ENCODE measurements at regions not wholly inside any gene's neighbourhood (a gene's known extent, or its start where the extent isn't known, plus 50 kb on each side); places are given as distances from the start of the nearest gene placed in this dataset.
"Not testable (repeated sequence)": the region's sequence is repeated elsewhere in the genome, so short reads cannot be mapped to it uniquely, and the experiment has no call there.

DNA sequence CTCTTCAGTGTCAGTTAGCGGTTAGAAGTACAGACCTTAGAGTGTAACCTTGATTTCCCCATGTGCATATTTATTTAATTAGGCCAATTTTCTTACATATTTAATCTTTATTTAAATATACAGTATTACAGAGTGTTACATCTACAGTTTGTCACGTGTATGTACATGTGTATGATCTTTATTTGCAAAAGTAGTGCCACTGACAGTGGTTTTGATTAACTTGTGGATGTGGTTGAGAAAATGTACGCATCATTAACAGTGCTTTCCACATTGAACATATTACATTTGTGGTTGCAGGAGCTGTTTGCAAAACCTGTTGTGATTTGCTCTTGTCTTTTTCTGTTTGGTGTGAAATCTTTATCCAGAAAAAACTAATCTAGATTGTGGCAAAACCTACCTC lies 535.5 kb downstream of the FLRT2 start:
- Histone ChIP-seq H3K4me1 (ENCODE audit: low read length) (peaks cover 12% of the 10 kb centered on the region; the same call in 1 of the 2 replicates), H4K20me1 (ENCODE audit: insufficient read depth, low read length) (no peaks in the 10 kb centered on the region), H3K4me2 (ENCODE audit: low read depth, low read length) (no peak overlapping the region), H3K4me3 (ENCODE audit: low read length) (no peak overlapping the region), H3K27ac (ENCODE audit: low read length) (no peak overlapping the region), H3F3A (ENCODE audit: insufficient read depth, low read length) (no peaks in the 10 kb centered on the region), H3K9me2 (replicated peaks; ENCODE audit: insufficient read depth, low read length) (no peaks in the 10 kb centered on the region), H3K36me3 (replicated peaks; ENCODE audit: insufficient read depth, low read length) (no peaks in the 10 kb centered on the region), H3K79me2 (ENCODE audit: low read length) (no peaks in the 10 kb centered on the region), H3K9ac (ENCODE audit: low read length) (no peak overlapping the region), H3K27me3 (replicated peaks; ENCODE audit: insufficient read depth, low read length) (no peaks in the 10 kb centered on the region), H2AFZ (ENCODE audit: low read length) (no peak overlapping the region), H3K9me3 (replicated peaks; ENCODE audit: insufficient read depth, low read length) (no peaks in the 10 kb centered on the region)
- TF ChIP-seq, protein P1, sequence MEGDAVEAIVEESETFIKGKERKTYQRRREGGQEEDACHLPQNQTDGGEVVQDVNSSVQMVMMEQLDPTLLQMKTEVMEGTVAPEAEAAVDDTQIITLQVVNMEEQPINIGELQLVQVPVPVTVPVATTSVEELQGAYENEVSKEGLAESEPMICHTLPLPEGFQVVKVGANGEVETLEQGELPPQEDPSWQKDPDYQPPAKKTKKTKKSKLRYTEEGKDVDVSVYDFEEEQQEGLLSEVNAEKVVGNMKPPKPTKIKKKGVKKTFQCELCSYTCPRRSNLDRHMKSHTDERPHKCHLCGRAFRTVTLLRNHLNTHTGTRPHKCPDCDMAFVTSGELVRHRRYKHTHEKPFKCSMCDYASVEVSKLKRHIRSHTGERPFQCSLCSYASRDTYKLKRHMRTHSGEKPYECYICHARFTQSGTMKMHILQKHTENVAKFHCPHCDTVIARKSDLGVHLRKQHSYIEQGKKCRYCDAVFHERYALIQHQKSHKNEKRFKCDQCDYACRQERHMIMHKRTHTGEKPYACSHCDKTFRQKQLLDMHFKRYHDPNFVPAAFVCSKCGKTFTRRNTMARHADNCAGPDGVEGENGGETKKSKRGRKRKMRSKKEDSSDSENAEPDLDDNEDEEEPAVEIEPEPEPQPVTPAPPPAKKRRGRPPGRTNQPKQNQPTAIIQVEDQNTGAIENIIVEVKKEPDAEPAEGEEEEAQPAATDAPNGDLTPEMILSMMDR (IDR thresholded peaks at IDR 0.05; ENCODE audit: low read length): no peak
- TF ChIP-seq EZH2phosphoT487 (IDR thresholded peaks at IDR 0.05; ENCODE audit: low read length): no peak
- no peak for TF ChIP-seq EZH2 (optimal IDR thresholded peaks at IDR 0.05; ENCODE audit: low read depth, low read length)
- no peak for DNase-seq

DNA sequence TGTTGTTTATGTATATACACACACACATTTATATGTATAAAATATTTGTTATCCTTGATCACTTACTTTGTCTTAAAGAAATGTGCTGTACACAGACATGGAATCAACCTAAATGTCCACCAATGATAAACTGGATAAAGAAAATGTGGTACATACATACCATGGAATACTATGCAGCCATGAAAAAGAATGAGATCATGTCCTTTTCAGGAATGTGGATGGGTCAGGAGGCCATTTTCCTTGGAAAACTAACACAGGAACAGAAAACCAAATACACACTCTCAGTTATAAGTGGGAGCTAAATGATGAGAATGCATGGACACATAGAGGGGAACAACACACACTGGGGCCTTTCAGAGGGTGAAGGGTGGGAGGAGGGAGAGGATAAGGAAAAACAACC lies 534.7 kb downstream of the FLRT2 start:
- not testable (repeated sequence) for H3K9me3 ChIP-seq (replicated peaks; ENCODE audit: insufficient read depth, low read length); DNase-seq; H2AFZ ChIP-seq (ENCODE audit: low read length); H3K27ac ChIP-seq (ENCODE audit: low read length); H3K4me2 ChIP-seq (ENCODE audit: low read depth, low read length); H3K36me3 ChIP-seq (replicated peaks; ENCODE audit: insufficient read depth, low read length); H3K4me3 ChIP-seq (ENCODE audit: low read length); H4K20me1 ChIP-seq (ENCODE audit: insufficient read depth, low read length); H3K27me3 ChIP-seq (replicated peaks; ENCODE audit: insufficient read depth, low read length); H3K9ac ChIP-seq (ENCODE audit: low read length); H3F3A ChIP-seq (ENCODE audit: insufficient read depth, low read length); H3K9me2 ChIP-seq (replicated peaks; ENCODE audit: insufficient read depth, low read length); H3K79me2 ChIP-seq (ENCODE audit: low read length)
- peaks cover 12% of the 10 kb centered on the region; the same call in 1 of the 2 replicates for H3K4me1 ChIP-seq (ENCODE audit: low read length)

DNA sequence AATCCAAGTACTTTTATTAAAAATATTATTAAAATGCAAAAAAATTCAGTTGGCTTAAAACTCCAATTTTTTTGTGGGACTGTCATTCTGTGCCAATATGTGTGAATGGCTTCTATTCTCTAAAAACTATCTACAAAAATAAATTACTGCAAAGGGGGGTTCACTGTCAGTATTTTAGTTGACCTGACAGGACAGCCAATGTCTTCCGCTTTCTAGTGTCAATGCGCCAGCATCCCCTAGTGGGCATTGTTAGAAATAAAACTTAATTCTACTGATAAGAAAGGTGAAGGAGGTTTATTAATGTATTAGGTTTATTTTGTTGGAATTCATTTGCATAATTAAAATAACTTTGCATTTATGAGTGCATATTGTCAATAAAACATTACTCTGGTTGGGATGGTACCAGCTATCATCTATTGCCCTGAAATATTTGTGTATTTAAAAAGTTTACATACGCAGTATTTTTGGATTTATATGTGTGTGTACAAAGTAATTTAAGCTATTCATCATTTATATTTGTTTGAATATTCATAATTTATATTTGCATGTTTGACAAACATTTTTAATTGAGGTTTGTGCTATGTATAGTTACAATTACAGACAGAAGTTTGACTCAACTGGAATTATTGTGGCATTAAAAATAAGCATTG lies 527.2 kb downstream of the FLRT2 start:
- peaks cover 12% of the 10 kb centered on the region; the same call in 1 of the 2 replicates for H3K4me1 ChIP-seq (ENCODE audit: low read length)
- H3K4me3 ChIP-seq (ENCODE audit: low read length): no peak overlapping the region

More for the DNA sequence above, 527.2 kb downstream of the FLRT2 start:
- Histone ChIP-seq H3K4me2 (ENCODE audit: low read depth, low read length) (no peak overlapping the region), H3F3A (ENCODE audit: insufficient read depth, low read length) (no peaks in the 10 kb centered on the region), H3K9me3 (replicated peaks; ENCODE audit: insufficient read depth, low read length) (no peaks in the 10 kb centered on the region), H4K20me1 (ENCODE audit: insufficient read depth, low read length) (no peaks in the 10 kb centered on the region), H2AFZ (ENCODE audit: low read length) (no peak overlapping the region), H3K9ac (ENCODE audit: low read length) (no peak overlapping the region), H3K27ac (ENCODE audit: low read length) (no peak overlapping the region), H3K36me3 (replicated peaks; ENCODE audit: insufficient read depth, low read length) (no peaks in the 10 kb centered on the region), H3K9me2 (replicated peaks; ENCODE audit: insufficient read depth, low read length) (no peaks in the 10 kb centered on the region), H3K27me3 (replicated peaks; ENCODE audit: insufficient read depth, low read length) (no peaks in the 10 kb centered on the region), H3K79me2 (ENCODE audit: low read length) (no peaks in the 10 kb centered on the region)
- TF ChIP-seq, protein P1 (IDR thresholded peaks at IDR 0.05; ENCODE audit: low read length): peak; percentile 42
- no peak for TF ChIP-seq EZH2phosphoT487 (IDR thresholded peaks at IDR 0.05; ENCODE audit: low read length)
- DNase-seq: peak; percentile 7
